Head of caudate nucleus (tissue), 42 donors: ENCODE measurements at regions not wholly inside any gene's neighbourhood (a gene's known extent, or its start where the extent isn't known, plus 50 kb on each side); places are given as distances from the start of the nearest gene placed in this dataset.
A peak's percentile ranks its signal among the peaks of the same experiment; 100 is the strongest.

Source experiments
- DNase-seq, 42 donors: peaks; one replicate each; pipeline versions ENCODE4 v3.0.0 to v3.0.0-alpha.2; 2020 to 2021; ENCODE audit warnings: mixed read lengths in 7 of 42
- intact Hi-C: fragments of 100-400 bp; cut with DNase I; formaldehyde crosslinking; loops from one replicate; pipeline ENCODE4 v1.15.0; 2022

GRCh38 chr14:76304536-76305267 is 71.2 kb upstream of the ESRRB start:
- intact Hi-C loops, result no loop called here
- peak in 1 of 42 donors; percentile 24 for DNase-seq

GRCh38 chr14:76305268-76305826 is 70.6 kb upstream of the ESRRB start:
- intact Hi-C loops, result no loop called here
- DNase-seq, result peak in 1 of 42 donors; percentile 26

GRCh38 chr14:76306131-76306530 is 69.8 kb upstream of the ESRRB start:
- intact Hi-C loops, result no loop called here
- DNase-seq, result peak in 1 of 42 donors; percentile 8

- intact Hi-C loops, result no loop called here
- DNase-seq, result no peak
Measured at GRCh38 chr14:76307786-76308780, 67.9 kb upstream of the ESRRB start.

- DNase-seq, result no peak
- intact Hi-C loops, result no loop called here
Measured at GRCh38 chr14:76309572-76310162, 66.3 kb upstream of the ESRRB start.

GRCh38 chr14:76311079-76311758 is 64.7 kb upstream of the ESRRB start:
- intact Hi-C loops, result no loop called here
- DNase-seq, result peak in 1 of 42 donors; percentile 1

GRCh38 chr14:76312821-76313220 is 63.1 kb upstream of the ESRRB start:
- DNase-seq, result no peak
- intact Hi-C loops, result no loop called here

- intact Hi-C loops, result no loop called here
- no peak for DNase-seq
Measured at GRCh38 chr14:76313303-76313702, 62.6 kb upstream of the ESRRB start.

GRCh38 chr14:76313852-76314251 is 62.1 kb upstream of the ESRRB start:
- DNase-seq, result no peak
- intact Hi-C loops, result no loop called here

- no peak for DNase-seq
- intact Hi-C loops, result no loop called here
Measured at GRCh38 chr14:76314521-76315034, 61.4 kb upstream of the ESRRB start.

GRCh38 chr14:76320486-76320885 is 55.5 kb upstream of the ESRRB start:
- intact Hi-C loops, result no loop called here
- DNase-seq, result peak in 2 of 42 donors; percentile 12 to 30

- no peak for DNase-seq
- intact Hi-C loops, result no loop called here
Measured at GRCh38 chr14:76320975-76321374, 55.0 kb upstream of the ESRRB start.

- DNase-seq, result peak in 2 of 42 donors; percentile 22 to 25
Measured at GRCh38 chr14:76322594-76323220, 53.2 kb upstream of the ESRRB start.

GRCh38 chr14:76323331-76324050 is 52.4 kb upstream of the ESRRB start:
- peak in 1 of 42 donors; percentile 27 for DNase-seq

More at GRCh38 chr14:76322594-76323220, 53.2 kb upstream of the ESRRB start:
- intact Hi-C loops, result no loop called here

GRCh38 chr14:76324133-76324532 is 51.8 kb upstream of the ESRRB start:
- intact Hi-C loops, result no loop called here
- peak in 1 of 42 donors; percentile 16 for DNase-seq

More at GRCh38 chr14:76323331-76324050, 52.4 kb upstream of the ESRRB start:
- intact Hi-C loops, result no loop called here
